BJ (cell line): ENCODE measurements at regions not wholly inside any gene's neighbourhood (a gene's known extent, or its start where the extent isn't known, plus 50 kb on each side); places are given as distances from the start of the nearest gene placed in this dataset.

Experiments
- CTCF ChIA-PET: fragments of 350-600 bp; formaldehyde crosslinking; extraction: SDS; loops from one replicate; lab custom pipeline; 2021; ENCODE audit warnings: antibody characterized with exemption, inconsistent platforms; lab: Yijun Ruan, JAX
- POLR2A ChIA-PET: fragments of 300-600 bp; sonication (Branson Sonifier 250); formaldehyde crosslinking; extraction: SDS; loops from one replicate; lab custom pipeline; 2021; ENCODE audit warnings: antibody characterized with exemption; lab: Charles Lee
- DNase-seq: peaks from one replicate; pipeline ENCODE4 v3.0.0-alpha.2; 2011; ENCODE audit warnings: low read depth
- H3K27me3 ChIP-seq: 2 replicates; pipeline ENCODE4 v1.6.0; 2011; ENCODE audit warnings: low read length; ENCODE audit not compliant: control insufficient read depth, insufficient read depth
- H3K36me3 ChIP-seq: 2 replicates; pipeline ENCODE4 v1.5.1; 2011; ENCODE audit warnings: low read length; ENCODE audit not compliant: control insufficient read depth, insufficient read depth
- H3K4me3 ChIP-seq: 2 replicates; pipeline ENCODE4 v1.5.1; 2011; ENCODE audit warnings: low read depth, mild to moderate bottlenecking, control low read depth, low read length
- CTCF ChIP-seq: IDR thresholded peaks from 2 replicates; pipeline ENCODE4 v1.5.1; 2011; ENCODE audit warnings: low read depth, mild to moderate bottlenecking, control low read depth, inconsistent platforms, low read length, moderate library complexity; ENCODE audit not compliant: insufficient read depth

- H3K27me3 ChIP-seq: no peaks in the 10 kb centered on the region
- POLR2A ChIA-PET: no interaction called here
- H3K4me3 ChIP-seq: no peak overlapping the region
- TF ChIP-seq CTCF: no peak
- no peak for DNase-seq
- CTCF ChIA-PET: no interaction called here
- no peaks in the 10 kb centered on the region for H3K36me3 ChIP-seq
These were observed 112.4 kb upstream of the STT3B start for GRCh38 chr3:31420311-31420710.

GRCh38 chr3:31421314-31422048, 111.2 kb upstream of the STT3B start:
- no peak for DNase-seq
- CTCF ChIA-PET: no interaction called here
- Histone ChIP-seq H3K27me3 (no peaks in the 10 kb centered on the region), H3K36me3 (no peaks in the 10 kb centered on the region), H3K4me3 (no peak overlapping the region)
- POLR2A ChIA-PET: no interaction called here
- TF ChIP-seq CTCF: no peak

- H3K36me3 ChIP-seq: no peaks in the 10 kb centered on the region
- no peak for TF ChIP-seq CTCF
- POLR2A ChIA-PET: no interaction called here
- no peaks in the 10 kb centered on the region for H3K27me3 ChIP-seq
- CTCF ChIA-PET: no interaction called here
- no peak overlapping the region for H3K4me3 ChIP-seq
- DNase-seq: no peak
These were observed 110.5 kb upstream of the STT3B start for GRCh38 chr3:31422237-31422636.

GRCh38 chr3:31423482-31423881, 109.2 kb upstream of the STT3B start:
- POLR2A ChIA-PET: no interaction called here
- Histone ChIP-seq H3K4me3 (no peak overlapping the region), H3K36me3 (no peaks in the 10 kb centered on the region), H3K27me3 (no peaks in the 10 kb centered on the region)
- DNase-seq: peak; percentile 13
- CTCF ChIA-PET: no interaction called here
- no peak for TF ChIP-seq CTCF

GRCh38 chr3:31425401-31425800, 107.3 kb upstream of the STT3B start:
- H3K36me3 ChIP-seq: no peaks in the 10 kb centered on the region
- H3K4me3 ChIP-seq: no peak overlapping the region
- ChIA-PET CTCF (no interaction called here), POLR2A (no interaction called here)
- no peak for TF ChIP-seq CTCF
- H3K27me3 ChIP-seq: no peaks in the 10 kb centered on the region
- DNase-seq: no peak
